ENCODE measurements at regions not wholly inside any gene's neighbourhood (a gene's known extent, or its start where the extent isn't known, plus 50 kb on each side); places are given as distances from the start of the nearest gene placed in this dataset.

DNA sequence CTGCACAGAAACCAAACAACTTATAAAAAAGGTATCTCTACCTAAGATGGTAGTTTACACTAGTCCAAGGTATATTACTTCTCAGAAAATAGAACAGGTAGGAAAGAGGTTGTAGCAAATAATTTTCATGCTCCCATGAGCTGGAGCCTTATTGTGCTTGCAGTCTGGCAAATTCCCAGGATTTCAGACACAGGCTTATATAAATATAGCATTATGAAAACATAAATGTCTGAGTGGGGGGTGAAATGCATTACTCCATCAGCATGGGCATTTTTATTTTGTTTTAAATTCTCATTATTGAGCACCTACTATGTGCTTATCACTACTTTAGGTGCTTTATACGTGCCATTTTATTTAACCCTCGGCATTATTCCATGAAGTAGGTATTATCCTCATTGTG is 83.0 kb upstream of the PHYHIPL start (continued):
- TF ChIP-seq, protein P1, sequence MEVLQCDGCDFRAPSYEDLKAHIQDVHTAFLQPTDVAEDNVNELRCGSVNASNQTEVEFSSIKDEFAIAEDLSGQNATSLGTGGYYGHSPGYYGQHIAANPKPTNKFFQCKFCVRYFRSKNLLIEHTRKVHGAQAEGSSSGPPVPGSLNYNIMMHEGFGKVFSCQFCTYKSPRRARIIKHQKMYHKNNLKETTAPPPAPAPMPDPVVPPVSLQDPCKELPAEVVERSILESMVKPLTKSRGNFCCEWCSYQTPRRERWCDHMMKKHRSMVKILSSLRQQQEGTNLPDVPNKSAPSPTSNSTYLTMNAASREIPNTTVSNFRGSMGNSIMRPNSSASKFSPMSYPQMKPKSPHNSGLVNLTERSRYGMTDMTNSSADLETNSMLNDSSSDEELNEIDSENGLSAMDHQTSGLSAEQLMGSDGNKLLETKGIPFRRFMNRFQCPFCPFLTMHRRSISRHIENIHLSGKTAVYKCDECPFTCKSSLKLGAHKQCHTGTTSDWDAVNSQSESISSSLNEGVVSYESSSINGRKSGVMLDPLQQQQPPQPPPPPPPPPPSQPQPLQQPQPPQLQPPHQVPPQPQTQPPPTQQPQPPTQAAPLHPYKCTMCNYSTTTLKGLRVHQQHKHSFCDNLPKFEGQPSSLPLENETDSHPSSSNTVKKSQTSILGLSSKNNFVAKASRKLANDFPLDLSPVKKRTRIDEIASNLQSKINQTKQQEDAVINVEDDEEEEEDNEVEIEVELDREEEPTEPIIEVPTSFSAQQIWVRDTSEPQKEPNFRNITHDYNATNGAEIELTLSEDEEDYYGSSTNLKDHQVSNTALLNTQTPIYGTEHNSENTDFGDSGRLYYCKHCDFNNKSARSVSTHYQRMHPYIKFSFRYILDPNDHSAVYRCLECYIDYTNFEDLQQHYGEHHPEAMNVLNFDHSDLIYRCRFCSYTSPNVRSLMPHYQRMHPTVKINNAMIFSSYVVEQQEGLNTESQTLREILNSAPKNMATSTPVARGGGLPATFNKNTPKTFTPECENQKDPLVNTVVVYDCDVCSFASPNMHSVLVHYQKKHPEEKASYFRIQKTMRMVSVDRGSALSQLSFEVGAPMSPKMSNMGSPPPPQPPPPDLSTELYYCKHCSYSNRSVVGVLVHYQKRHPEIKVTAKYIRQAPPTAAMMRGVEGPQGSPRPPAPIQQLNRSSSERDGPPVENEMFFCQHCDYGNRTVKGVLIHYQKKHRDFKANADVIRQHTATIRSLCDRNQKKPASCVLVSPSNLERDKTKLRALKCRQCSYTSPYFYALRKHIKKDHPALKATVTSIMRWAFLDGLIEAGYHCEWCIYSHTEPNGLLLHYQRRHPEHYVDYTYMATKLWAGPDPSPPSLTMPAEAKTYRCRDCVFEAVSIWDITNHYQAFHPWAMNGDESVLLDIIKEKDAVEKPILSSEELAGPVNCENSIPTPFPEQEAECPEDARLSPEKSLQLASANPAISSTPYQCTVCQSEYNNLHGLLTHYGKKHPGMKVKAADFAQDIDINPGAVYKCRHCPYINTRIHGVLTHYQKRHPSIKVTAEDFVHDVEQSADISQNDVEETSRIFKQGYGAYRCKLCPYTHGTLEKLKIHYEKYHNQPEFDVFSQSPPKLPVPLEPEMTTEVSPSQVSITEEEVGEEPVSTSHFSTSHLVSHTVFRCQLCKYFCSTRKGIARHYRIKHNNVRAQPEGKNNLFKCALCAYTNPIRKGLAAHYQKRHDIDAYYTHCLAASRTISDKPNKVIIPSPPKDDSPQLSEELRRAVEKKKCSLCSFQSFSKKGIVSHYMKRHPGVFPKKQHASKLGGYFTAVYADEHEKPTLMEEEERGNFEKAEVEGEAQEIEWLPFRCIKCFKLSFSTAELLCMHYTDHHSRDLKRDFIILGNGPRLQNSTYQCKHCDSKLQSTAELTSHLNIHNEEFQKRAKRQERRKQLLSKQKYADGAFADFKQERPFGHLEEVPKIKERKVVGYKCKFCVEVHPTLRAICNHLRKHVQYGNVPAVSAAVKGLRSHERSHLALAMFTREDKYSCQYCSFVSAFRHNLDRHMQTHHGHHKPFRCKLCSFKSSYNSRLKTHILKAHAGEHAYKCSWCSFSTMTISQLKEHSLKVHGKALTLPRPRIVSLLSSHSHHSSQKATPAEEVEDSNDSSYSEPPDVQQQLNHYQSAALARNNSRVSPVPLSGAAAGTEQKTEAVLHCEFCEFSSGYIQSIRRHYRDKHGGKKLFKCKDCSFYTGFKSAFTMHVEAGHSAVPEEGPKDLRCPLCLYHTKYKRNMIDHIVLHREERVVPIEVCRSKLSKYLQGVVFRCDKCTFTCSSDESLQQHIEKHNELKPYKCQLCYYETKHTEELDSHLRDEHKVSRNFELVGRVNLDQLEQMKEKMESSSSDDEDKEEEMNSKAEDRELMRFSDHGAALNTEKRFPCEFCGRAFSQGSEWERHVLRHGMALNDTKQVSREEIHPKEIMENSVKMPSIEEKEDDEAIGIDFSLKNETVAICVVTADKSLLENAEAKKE (CRISPR knock-in tag; IDR thresholded peaks at IDR 0.05), result no peak
- TF ChIP-seq CREB1 (CRISPR knock-in tag; IDR thresholded peaks at IDR 0.05; ENCODE audit: low read depth), result no peak
- TF ChIP-seq EZH2phosphoT487 (IDR thresholded peaks at IDR 0.05; ENCODE audit: unreplicated experiment), result no peak
- no peak for TF ChIP-seq STAT1 (IDR thresholded peaks at IDR 0.05; ENCODE audit: unreplicated experiment)
- no peak for TF ChIP-seq NANOG (IDR thresholded peaks at IDR 0.05; ENCODE audit: borderline replicate concordance)
- TF ChIP-seq ZNF114 (CRISPR knock-in tag; IDR thresholded peaks at IDR 0.05), result no peak

DNA sequence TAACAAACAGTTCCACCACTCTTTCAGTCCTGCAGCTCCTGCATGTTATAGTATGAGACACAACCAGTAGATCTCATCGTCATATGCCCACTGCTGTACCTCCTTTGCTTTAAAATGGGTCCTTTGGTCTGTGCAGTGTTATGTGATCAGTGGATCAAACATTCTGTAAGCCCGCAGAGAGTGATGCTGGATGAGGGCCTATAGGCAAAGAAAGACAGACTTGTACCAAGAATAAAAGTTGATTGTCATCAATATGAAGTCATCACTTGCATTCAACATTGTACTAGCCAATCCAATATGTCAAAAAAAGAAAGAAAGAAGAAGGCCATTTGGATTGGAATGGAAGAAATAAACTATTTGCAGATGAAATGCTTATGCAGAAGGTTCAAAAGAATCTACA is 79.8 kb upstream of the PHYHIPL start:
- H4K20me1 ChIP-seq (replicated peaks; ENCODE audit: insufficient read depth), result no peaks in the 10 kb centered on the region
- H3K36me3 Mint-ChIP-seq (ENCODE audit: low read depth), result no peaks in the 10 kb centered on the region
- no peaks in the 10 kb centered on the region for H3K27me3 Mint-ChIP-seq (ENCODE audit: insufficient read depth, low read depth, poor library complexity)
- H3K4me2 ChIP-seq, result no peak overlapping the region
- H3K27me3 ChIP-seq (ENCODE audit: insufficient read depth), result no peaks in the 10 kb centered on the region
- H3K9me2 ChIP-seq (ENCODE audit: insufficient read depth), result no peaks in the 10 kb centered on the region
- H3K36me3 ChIP-seq (ENCODE audit: insufficient read depth), result no peaks in the 10 kb centered on the region
- no peak overlapping the region for H3K4me3 Mint-ChIP-seq
- H3F3A ChIP-seq (replicated peaks; ENCODE audit: low read depth), result no peaks in the 10 kb centered on the region
- DNase-seq (ENCODE audit: low spot score), result no peak
- TF ChIP-seq POLR2AphosphoS5 (IDR thresholded peaks at IDR 0.05; ENCODE audit: low read depth) (no peak), ZNF331 (CRISPR knock-in tag; IDR thresholded peaks at IDR 0.05; ENCODE audit: low read depth) (no peak)
- no peak overlapping the region for H2AFZ ChIP-seq
- no peaks in the 10 kb centered on the region for H3K9me3 Mint-ChIP-seq
- no peaks in the 10 kb centered on the region for H3K4me1 Mint-ChIP-seq
- H3K27ac Mint-ChIP-seq, result no peak overlapping the region
- no peaks in the 10 kb centered on the region for H3K4me1 ChIP-seq (ENCODE audit: insufficient read depth)
- H3K4me3 ChIP-seq, result no peak overlapping the region
- ATAC-seq, result no peak
- no peaks in the 10 kb centered on the region for H3K79me2 ChIP-seq (replicated peaks; ENCODE audit: insufficient read depth)
- H3K27ac ChIP-seq (ENCODE audit: low read depth), result no peak overlapping the region

Data from GM23338 (cell line).